Breast epithelium (tissue), 4 donors: ENCODE measurements at regions not wholly inside any gene's neighbourhood (a gene's known extent, or its start where the extent isn't known, plus 50 kb on each side); places are given as distances from the start of the nearest gene placed in this dataset.

Source experiments
- DNase-seq, 2 donors: peaks; one replicate each; pipeline ENCODE4 v3.0.0-alpha.2; 2019; ENCODE audit warnings: low spot score in 2 of 2
- H3K27ac ChIP-seq, 2 donors: fragments of 200-600 bp; sonication (generic) in 1 of 2; one replicate each; pipeline ENCODE4 v1.5.1; 2016 to 2019; ENCODE audit warnings: mild to moderate bottlenecking in 1 of 2
- H3K27me3 ChIP-seq, 2 donors: fragments of 200-600 bp; sonication (generic) in 1 of 2; one replicate each; pipeline versions ENCODE4 v1.5.1 to v1.6.0; 2017 to 2019; ENCODE audit warnings: control low read depth in 1 of 2, mild to moderate bottlenecking in 1 of 2
- H3K36me3 ChIP-seq: fragments of 200-600 bp; one replicate; pipeline ENCODE4 v1.5.1; 2019
- H3K4me1 ChIP-seq, 2 donors: fragments of 200-600 bp; sonication (generic); one replicate each; pipeline ENCODE4 v1.5.1; 2016 to 2019; ENCODE audit warnings: control low read depth in 1 of 2
- H3K4me3 ChIP-seq, 3 donors: fragments of 200-600 bp; sonication (generic); 1 replicate in 2 of 3; 2 replicates in 1 of 3; pipeline ENCODE4 v1.5.1; 2016 to 2019; ENCODE audit warnings: mild to moderate bottlenecking in 3 of 3, moderate library complexity in 2 of 3
- H3K9me3 ChIP-seq, 2 donors: fragments of 200-600 bp; sonication (generic) in 1 of 2; one replicate each; pipeline ENCODE4 v1.5.1; 2016 to 2019; ENCODE audit warnings: control low read depth in 1 of 2
- POLR2A ChIP-seq: fragments of 450-650 bp; IDR thresholded peaks from one replicate; pipeline ENCODE4 v1.6.1; 2016; ENCODE audit warnings: antibody characterized with exemption, mild to moderate bottlenecking, moderate library complexity
- POLR2AphosphoS5 ChIP-seq, 3 donors: sonication (generic); formaldehyde crosslinking; IDR thresholded peaks; one replicate each; pipeline ENCODE4 v1.6.1; 2017; ENCODE audit warnings: antibody characterized with exemption in 3 of 3
- intact Hi-C: fragments of 100-400 bp; cut with DNase I; formaldehyde crosslinking; loops from one replicate; pipeline ENCODE4 v1.15.1; 2023; ENCODE audit warnings: low total_unique reads
- TF ChIP-seq, protein P1 (sequence below), 3 donors: fragments of 450-650 bp; IDR thresholded peaks; one replicate each; pipeline ENCODE4 v1.5.1; 2016 to 2017; ENCODE audit warnings: antibody characterized with exemption in 3 of 3, mild to moderate bottlenecking in 3 of 3, moderate library complexity in 3 of 3

- TF ChIP-seq POLR2AphosphoS5 (IDR thresholded peaks at IDR 0.05) = no peak
- H3K36me3 ChIP-seq = no peaks in the 10 kb centered on the region
- no peak overlapping the region for H3K27ac ChIP-seq
- intact Hi-C loops = no loop called here
- no peaks in the 10 kb centered on the region for H3K9me3 ChIP-seq
- H3K4me3 ChIP-seq = no peak overlapping the region
- H3K27me3 ChIP-seq = no peaks in the 10 kb centered on the region
- H3K4me1 ChIP-seq = no peaks in the 10 kb centered on the region
- DNase-seq = no peak
Observed at GRCh38 chr2:10242998-10243925, 59.4 kb upstream of the HPCAL1 start.

- Histone ChIP-seq H3K36me3 (no peaks in the 10 kb centered on the region), H3K27ac (no peak overlapping the region), H3K4me3 (no peak overlapping the region), H3K9me3 (no peaks in the 10 kb centered on the region), H3K4me1 (no peaks in the 10 kb centered on the region), H3K27me3 (no peaks in the 10 kb centered on the region)
- no peak for DNase-seq
- TF ChIP-seq, protein P1, sequence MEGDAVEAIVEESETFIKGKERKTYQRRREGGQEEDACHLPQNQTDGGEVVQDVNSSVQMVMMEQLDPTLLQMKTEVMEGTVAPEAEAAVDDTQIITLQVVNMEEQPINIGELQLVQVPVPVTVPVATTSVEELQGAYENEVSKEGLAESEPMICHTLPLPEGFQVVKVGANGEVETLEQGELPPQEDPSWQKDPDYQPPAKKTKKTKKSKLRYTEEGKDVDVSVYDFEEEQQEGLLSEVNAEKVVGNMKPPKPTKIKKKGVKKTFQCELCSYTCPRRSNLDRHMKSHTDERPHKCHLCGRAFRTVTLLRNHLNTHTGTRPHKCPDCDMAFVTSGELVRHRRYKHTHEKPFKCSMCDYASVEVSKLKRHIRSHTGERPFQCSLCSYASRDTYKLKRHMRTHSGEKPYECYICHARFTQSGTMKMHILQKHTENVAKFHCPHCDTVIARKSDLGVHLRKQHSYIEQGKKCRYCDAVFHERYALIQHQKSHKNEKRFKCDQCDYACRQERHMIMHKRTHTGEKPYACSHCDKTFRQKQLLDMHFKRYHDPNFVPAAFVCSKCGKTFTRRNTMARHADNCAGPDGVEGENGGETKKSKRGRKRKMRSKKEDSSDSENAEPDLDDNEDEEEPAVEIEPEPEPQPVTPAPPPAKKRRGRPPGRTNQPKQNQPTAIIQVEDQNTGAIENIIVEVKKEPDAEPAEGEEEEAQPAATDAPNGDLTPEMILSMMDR (IDR thresholded peaks at IDR 0.05) = no peak
- TF ChIP-seq POLR2AphosphoS5 (IDR thresholded peaks at IDR 0.05) (no peak), POLR2A (no peak)
- intact Hi-C loops = no loop called here
Observed at GRCh38 chr2:10243926-10244270, 58.8 kb upstream of the HPCAL1 start.

GRCh38 chr2:10245021-10245420 is 57.7 kb upstream of the HPCAL1 start:
- Histone ChIP-seq H3K36me3 (no peaks in the 10 kb centered on the region), H3K4me1 (no peaks in the 10 kb centered on the region), H3K4me3 (no peak overlapping the region), H3K27me3 (no peaks in the 10 kb centered on the region), H3K9me3 (peaks cover under 1 to 8% of the 10 kb centered on the region in 2 donors), H3K27ac (no peak overlapping the region)
- TF ChIP-seq, protein P1 (IDR thresholded peaks at IDR 0.05) = no peak
- TF ChIP-seq POLR2A (no peak), POLR2AphosphoS5 (IDR thresholded peaks at IDR 0.05) (no peak)
- no peak for DNase-seq
- intact Hi-C loops = no loop called here

- no peaks in the 10 kb centered on the region for H3K36me3 ChIP-seq
- intact Hi-C loops = no loop called here
- H3K27ac ChIP-seq = no peak overlapping the region
- H3K9me3 ChIP-seq = peaks cover 7 to 14% of the 10 kb centered on the region in 2 donors
- no peak for TF ChIP-seq POLR2A
- TF ChIP-seq, protein P1 (IDR thresholded peaks at IDR 0.05) = no peak
- TF ChIP-seq POLR2AphosphoS5 (IDR thresholded peaks at IDR 0.05) = no peak
- H3K4me3 ChIP-seq = no peak overlapping the region
- H3K4me1 ChIP-seq = no peaks in the 10 kb centered on the region
- H3K27me3 ChIP-seq = no peaks in the 10 kb centered on the region
- no peak for DNase-seq
Observed at GRCh38 chr2:10245661-10246060, 57.0 kb upstream of the HPCAL1 start.

- Histone ChIP-seq H3K4me3 (no peak overlapping the region), H3K27me3 (no peaks in the 10 kb centered on the region), H3K36me3 (no peaks in the 10 kb centered on the region), H3K9me3 (peaks cover 7 to 16% of the 10 kb centered on the region in 2 donors), H3K4me1 (no peaks in the 10 kb centered on the region), H3K27ac (no peak overlapping the region)
- intact Hi-C loops = no loop called here
- DNase-seq = no peak
- TF ChIP-seq POLR2A = no peak
Observed at GRCh38 chr2:10246370-10246769, 56.3 kb upstream of the HPCAL1 start.

GRCh38 chr2:10246831-10247230 is 55.9 kb upstream of the HPCAL1 start:
- TF ChIP-seq POLR2AphosphoS5 (IDR thresholded peaks at IDR 0.05) (no peak), POLR2A (no peak)
- TF ChIP-seq, protein P1 (IDR thresholded peaks at IDR 0.05) = no peak
- intact Hi-C loops = no loop called here

More at GRCh38 chr2:10246831-10247230, 55.9 kb upstream of the HPCAL1 start:
- Histone ChIP-seq H3K36me3 (no peaks in the 10 kb centered on the region), H3K4me1 (no peaks in the 10 kb centered on the region), H3K27ac (no peak overlapping the region), H3K9me3 (peaks cover 7 to 16% of the 10 kb centered on the region in 2 donors), H3K27me3 (no peaks in the 10 kb centered on the region), H3K4me3 (no peak overlapping the region)
- DNase-seq = no peak
